ENCODE measurements at regions not wholly inside any gene's neighbourhood (a gene's known extent, or its start where the extent isn't known, plus 50 kb on each side); places are given as distances from the start of the nearest gene placed in this dataset.

DNA sequence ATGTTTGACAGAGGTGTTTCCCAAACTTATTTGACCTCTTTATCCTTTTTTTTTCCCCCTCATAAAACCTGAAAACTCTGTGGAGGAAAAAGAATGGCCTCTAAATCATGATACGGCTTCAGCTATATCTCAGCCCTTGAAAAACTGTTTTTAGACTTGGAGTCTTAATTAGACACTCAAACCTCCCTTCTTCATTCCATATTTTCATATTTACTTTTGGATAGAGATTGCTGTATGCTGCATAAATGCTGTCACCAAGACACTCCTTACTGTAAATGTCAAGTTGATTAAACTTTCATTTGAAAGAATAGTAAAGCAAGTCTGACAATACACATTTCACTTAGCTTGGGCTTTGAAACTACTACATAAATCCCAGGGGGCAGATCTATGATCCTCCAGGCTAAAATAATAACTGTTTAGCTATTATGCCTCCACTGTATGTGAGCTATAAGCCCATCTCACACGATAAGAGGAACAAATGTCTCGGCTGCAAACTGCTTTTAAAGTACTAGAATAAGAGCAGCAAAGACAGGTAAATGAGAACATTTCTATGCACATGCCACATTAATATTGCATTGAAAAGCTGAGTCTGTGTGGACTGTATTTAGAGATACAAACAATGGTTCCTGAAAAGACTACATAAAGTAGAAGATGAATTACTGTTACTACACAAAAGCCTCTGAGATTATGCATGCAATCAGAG is 141.3 kb upstream of the HMGN3 start:
- TF ChIP-seq, protein P1, sequence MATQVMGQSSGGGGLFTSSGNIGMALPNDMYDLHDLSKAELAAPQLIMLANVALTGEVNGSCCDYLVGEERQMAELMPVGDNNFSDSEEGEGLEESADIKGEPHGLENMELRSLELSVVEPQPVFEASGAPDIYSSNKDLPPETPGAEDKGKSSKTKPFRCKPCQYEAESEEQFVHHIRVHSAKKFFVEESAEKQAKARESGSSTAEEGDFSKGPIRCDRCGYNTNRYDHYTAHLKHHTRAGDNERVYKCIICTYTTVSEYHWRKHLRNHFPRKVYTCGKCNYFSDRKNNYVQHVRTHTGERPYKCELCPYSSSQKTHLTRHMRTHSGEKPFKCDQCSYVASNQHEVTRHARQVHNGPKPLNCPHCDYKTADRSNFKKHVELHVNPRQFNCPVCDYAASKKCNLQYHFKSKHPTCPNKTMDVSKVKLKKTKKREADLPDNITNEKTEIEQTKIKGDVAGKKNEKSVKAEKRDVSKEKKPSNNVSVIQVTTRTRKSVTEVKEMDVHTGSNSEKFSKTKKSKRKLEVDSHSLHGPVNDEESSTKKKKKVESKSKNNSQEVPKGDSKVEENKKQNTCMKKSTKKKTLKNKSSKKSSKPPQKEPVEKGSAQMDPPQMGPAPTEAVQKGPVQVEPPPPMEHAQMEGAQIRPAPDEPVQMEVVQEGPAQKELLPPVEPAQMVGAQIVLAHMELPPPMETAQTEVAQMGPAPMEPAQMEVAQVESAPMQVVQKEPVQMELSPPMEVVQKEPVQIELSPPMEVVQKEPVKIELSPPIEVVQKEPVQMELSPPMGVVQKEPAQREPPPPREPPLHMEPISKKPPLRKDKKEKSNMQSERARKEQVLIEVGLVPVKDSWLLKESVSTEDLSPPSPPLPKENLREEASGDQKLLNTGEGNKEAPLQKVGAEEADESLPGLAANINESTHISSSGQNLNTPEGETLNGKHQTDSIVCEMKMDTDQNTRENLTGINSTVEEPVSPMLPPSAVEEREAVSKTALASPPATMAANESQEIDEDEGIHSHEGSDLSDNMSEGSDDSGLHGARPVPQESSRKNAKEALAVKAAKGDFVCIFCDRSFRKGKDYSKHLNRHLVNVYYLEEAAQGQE (IDR thresholded peaks at IDR 0.05; ENCODE audit: low read depth) = no peak
- TF ChIP-seq POLR2A (IDR thresholded peaks at IDR 0.05; ENCODE audit: borderline replicate concordance, extremely low read depth, insufficient read depth, insufficient read length) (no peak), CTCF (IDR thresholded peaks at IDR 0.05 in 2 of 3, conservative IDR thresholded peaks at IDR 0.05 in 1 of 3; ENCODE audit: borderline replicate concordance in 1 of 3, insufficient read depth in 1 of 3, low read depth in 2 of 3, low read length in 2 of 3) (no peak), POLR2AphosphoS5 (IDR thresholded peaks at IDR 0.05; ENCODE audit: low read depth, low read length) (no peak), SRF (IDR thresholded peaks at IDR 0.05; ENCODE audit: low read depth) (no peak), RAD21 (IDR thresholded peaks at IDR 0.05; ENCODE audit: low read depth) (no peak), SIN3A (IDR thresholded peaks at IDR 0.05; ENCODE audit: low read depth) (no peak), YY1 (IDR thresholded peaks at IDR 0.05; ENCODE audit: extremely low read depth, insufficient replicate concordance, low read depth, low read length) (no peak), CEBPB (IDR thresholded peaks at IDR 0.05; ENCODE audit: low read depth) (no peak), ATF3 (IDR thresholded peaks at IDR 0.05) (no peak)
